Pancreas (tissue), 10 donors: ENCODE measurements at regions not wholly inside any gene's neighbourhood (a gene's known extent, or its start where the extent isn't known, plus 50 kb on each side); places are given as distances from the start of the nearest gene placed in this dataset.

Source experiments
- ATAC-seq, 4 donors: fragments of 200-7000 bp; cut with Tn5 transposase; one replicate each; pipeline versions ENCODE4 v1.8.0 to v1.9.1; 2020; ENCODE audit warnings: mild to moderate bottlenecking in 4 of 4, moderate library complexity in 4 of 4
- DNase-seq, 6 donors: peaks; one replicate each; pipeline ENCODE4 v3.0.0-alpha.2; 2020
- FAIRE-seq: peaks from 2 replicates; lab custom pipeline; 2012; peaks lifted over from hg19 to GRCh38; lab: Jason Lieb, UNC
- H3K27ac ChIP-seq, 4 donors: fragments of 200-600 bp; sonication (generic); 1 replicate in 3 of 4; 2 replicates in 1 of 4; pipeline versions ENCODE4 v1.5.0 to v1.8.0; 2020
- H3K27me3 ChIP-seq, 4 donors: fragments of 200-600 bp; one replicate each; pipeline ENCODE4 v1.8.0; 2021
- H3K36me3 ChIP-seq, 3 donors: fragments of 200-600 bp; sonication (generic) in 1 of 3; one replicate each; pipeline versions ENCODE4 v1.5.0 to v1.8.0; 2020 to 2021
- H3K4me1 ChIP-seq, 3 donors: fragments of 200-600 bp; one replicate each; pipeline ENCODE4 v1.8.0; 2021
- H3K4me3 ChIP-seq, 4 donors: fragments of 200-600 bp; sonication (generic) in 2 of 4; one replicate each; pipeline versions ENCODE4 v1.5.0 to v1.8.0; 2020 to 2021
- H3K9me3 ChIP-seq, 4 donors: fragments of 200-600 bp; one replicate each; pipeline ENCODE4 v1.8.0; 2021
- WGBS, 2 donors: extraction: QIAGEN DNeasy Blood & Tissue Kit; methylation state at CpG; one replicate each; pipeline ENCODE4 v1.1.7; 2013; 5-methylcytosine and 5-hydroxymethylcytosine counted together
- intact Hi-C, 3 donors: fragments of 100-400 bp; cut with DNase I; formaldehyde crosslinking; loops; one replicate each; pipeline versions ENCODE4 v1.11.1 to v1.14.2; 2022
- TF ChIP-seq, protein P1 (sequence below), 4 donors: fragments of 200-600 bp; sonication (generic) in 3 of 4; IDR thresholded peaks; one replicate each; pipeline versions ENCODE4 v1.5.0 to v1.8.0; 2021; ENCODE audit warnings: antibody characterized with exemption in 4 of 4
- donor health status: healthy with polysubstance abuse.
- donor health status: DM: no; HTN: no; CAD: no; lungs with moderate emphysema.
- donor health status: DM: no; HTN: no; CAD: no.
- donor health status: control.
- donor health status: control.
- donor health status: Bipolar disorder and iron deficiency.
- donor health status: DM: yes; HTN: yes; CAD: no.
- donor health status: DM: no; HTN: no; CAD: no.
- donor health status: DM: no; HTN: no; CAD: no.
- donor health status: DM: yes; HTN: yes; CAD: no.

DNA sequence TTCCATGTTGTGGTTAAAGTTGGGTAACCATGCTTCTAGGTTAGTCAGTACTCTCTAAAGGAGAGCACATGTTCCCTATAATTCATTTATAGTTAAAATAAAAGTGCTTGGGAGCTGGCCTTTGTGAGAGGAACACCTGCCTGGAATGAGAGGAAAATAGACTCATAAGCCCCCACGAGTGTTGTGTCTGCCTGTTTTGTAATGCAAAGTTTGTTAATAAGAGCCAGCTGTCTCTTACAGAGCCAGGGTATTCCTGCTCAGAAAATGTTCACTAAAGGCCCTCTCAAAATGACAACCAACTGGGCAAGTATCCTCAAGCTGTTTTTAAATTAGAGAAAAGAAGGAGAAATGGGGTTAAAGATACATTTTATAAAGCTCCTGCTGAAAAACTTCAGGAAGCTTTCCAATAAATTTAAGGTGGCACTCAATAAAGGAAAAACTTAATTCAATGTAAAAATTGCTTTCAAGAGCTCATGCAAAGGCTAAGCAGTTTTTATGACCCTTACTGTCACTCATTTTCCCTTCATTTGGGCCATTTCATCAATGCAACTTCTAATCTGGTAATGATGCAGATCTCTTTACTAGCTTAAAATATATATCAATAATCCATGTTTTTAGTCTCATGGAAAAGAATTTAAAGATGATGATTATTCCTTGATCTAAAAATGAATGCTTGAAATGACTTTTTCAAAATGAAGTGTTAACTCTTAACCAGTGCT, 793.6 kb downstream of the STPG2 start:
- ATAC-seq = no peak
- Histone ChIP-seq H3K4me3 (no peak overlapping the region), H3K36me3 (no peaks in the 10 kb centered on the region), H3K4me1 (no peaks in the 10 kb centered on the region), H3K27me3 (no peaks in the 10 kb centered on the region), H3K9me3 (no peaks in the 10 kb centered on the region), H3K27ac (no peak overlapping the region)
- intact Hi-C loops = no loop called here
- FAIRE-seq = no peak
- DNase-seq = no peak
- TF ChIP-seq, protein P1, sequence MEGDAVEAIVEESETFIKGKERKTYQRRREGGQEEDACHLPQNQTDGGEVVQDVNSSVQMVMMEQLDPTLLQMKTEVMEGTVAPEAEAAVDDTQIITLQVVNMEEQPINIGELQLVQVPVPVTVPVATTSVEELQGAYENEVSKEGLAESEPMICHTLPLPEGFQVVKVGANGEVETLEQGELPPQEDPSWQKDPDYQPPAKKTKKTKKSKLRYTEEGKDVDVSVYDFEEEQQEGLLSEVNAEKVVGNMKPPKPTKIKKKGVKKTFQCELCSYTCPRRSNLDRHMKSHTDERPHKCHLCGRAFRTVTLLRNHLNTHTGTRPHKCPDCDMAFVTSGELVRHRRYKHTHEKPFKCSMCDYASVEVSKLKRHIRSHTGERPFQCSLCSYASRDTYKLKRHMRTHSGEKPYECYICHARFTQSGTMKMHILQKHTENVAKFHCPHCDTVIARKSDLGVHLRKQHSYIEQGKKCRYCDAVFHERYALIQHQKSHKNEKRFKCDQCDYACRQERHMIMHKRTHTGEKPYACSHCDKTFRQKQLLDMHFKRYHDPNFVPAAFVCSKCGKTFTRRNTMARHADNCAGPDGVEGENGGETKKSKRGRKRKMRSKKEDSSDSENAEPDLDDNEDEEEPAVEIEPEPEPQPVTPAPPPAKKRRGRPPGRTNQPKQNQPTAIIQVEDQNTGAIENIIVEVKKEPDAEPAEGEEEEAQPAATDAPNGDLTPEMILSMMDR (IDR thresholded peaks at IDR 0.05) = no peak
- WGBS, 2 donors = 35 to 50% methylated on average over 1 of the region's 1 CpG

DNA sequence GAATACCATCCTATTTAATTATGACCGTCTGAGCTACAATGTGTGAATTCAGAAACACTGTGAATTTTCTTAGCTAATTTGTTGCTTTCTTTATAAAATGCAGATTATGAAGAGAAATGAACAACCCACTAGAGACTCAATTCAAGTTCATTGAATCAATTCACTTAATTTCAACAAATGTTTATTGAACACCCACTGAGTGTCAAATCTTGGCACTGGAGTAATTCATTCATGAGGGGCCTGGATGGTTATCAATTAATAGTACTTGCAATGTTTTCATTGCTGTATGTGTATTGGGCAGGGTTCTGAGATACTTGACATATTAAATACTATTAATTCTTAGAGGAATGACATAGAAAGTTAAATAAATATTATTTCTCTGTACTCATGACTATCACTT, 789.4 kb downstream of the STPG2 start:
- Histone ChIP-seq H3K4me1 (no peaks in the 10 kb centered on the region), H3K9me3 (no peaks in the 10 kb centered on the region), H3K27me3 (no peaks in the 10 kb centered on the region), H3K4me3 (no peak overlapping the region), H3K27ac (no peak overlapping the region), H3K36me3 (no peaks in the 10 kb centered on the region)
- FAIRE-seq (no peak), ATAC-seq (no peak), DNase-seq (no peak)
- TF ChIP-seq, protein P1 (IDR thresholded peaks at IDR 0.05) = no peak
- WGBS, 2 donors = 0 to 37% methylated on average over 1 of the region's 1 CpG
- intact Hi-C loops = no loop called here

DNA sequence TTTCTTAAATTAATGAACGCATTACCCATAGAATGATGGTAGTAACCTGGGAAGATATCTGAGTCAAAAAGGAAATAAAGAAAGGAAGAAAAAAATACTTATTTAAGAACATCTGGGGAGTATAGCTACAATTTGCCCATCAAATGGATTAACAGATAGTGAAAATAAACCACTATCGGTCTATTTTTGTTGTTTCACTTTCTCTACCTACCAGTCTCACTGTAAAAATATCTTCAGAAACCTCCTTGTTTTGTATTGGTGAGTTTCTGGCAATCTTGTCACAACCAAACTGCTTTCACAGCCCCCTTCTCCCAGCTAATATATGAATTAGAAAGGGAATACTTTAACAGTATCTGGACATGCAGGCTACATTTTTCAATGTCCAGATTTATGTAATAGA, 783.5 kb downstream of the STPG2 start:
- WGBS, 2 donors = 65 to 95% methylated on average over 2 of the region's 2 CpGs
- no peaks in the 10 kb centered on the region for H3K9me3 ChIP-seq
- ATAC-seq = no peak
- intact Hi-C loops = no loop called here
- no peaks in the 10 kb centered on the region for H3K36me3 ChIP-seq
- TF ChIP-seq, protein P1 (IDR thresholded peaks at IDR 0.05) = no peak
- H3K4me1 ChIP-seq = no peaks in the 10 kb centered on the region
- H3K27ac ChIP-seq = no peak overlapping the region
- no peaks in the 10 kb centered on the region for H3K27me3 ChIP-seq
- DNase-seq = no peak
- H3K4me3 ChIP-seq = no peak overlapping the region
- no peak for FAIRE-seq

DNA sequence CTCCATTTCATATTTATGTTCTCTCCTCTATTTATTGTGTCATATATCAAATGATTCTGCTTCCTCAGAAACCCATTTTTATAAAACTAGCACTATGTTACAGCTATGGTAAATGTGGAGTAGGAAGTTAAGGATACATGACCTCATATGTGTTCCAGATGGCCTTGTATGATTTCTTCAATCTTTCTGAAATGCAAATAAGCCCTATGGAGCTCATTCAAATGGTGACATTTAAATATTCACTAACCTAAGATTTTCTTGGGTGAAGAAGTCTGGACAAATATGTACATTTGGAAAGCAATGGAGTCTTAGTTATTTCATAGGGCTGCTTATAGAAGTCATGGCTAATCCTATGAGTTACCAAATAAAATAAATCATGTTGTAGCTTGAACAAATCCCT, 782.5 kb downstream of the STPG2 start:
- TF ChIP-seq, protein P1 (IDR thresholded peaks at IDR 0.05) = no peak
- intact Hi-C loops = no loop called here
- ATAC-seq (no peak), DNase-seq (no peak), FAIRE-seq (no peak)
- H3K27ac ChIP-seq = no peak overlapping the region
- H3K9me3 ChIP-seq = no peaks in the 10 kb centered on the region
- H3K4me1 ChIP-seq = no peaks in the 10 kb centered on the region
- H3K4me3 ChIP-seq = no peak overlapping the region
- H3K27me3 ChIP-seq = no peaks in the 10 kb centered on the region
- no peaks in the 10 kb centered on the region for H3K36me3 ChIP-seq

DNA sequence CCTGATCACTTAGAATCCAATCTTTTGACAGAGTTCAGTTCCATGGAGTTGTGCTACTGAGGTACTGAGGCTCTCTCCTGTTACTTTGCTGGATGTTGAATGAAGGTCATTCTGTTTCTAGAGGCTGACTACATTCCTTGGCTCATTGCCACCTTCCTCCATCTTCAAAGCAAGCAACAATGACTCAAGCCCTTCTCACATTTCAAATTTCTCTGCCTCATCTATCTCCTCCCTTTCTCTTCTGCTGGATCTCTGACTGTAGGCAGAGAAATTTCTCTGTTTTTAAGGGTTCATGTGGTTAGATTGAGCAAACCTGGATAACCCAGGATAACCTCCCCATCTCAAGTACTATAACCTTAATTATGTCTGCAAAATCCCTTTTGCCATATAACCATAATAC, 775.4 kb downstream of the STPG2 start:
- no peaks in the 10 kb centered on the region for H3K27me3 ChIP-seq
- intact Hi-C loops = no loop called here
- FAIRE-seq = no peak

More for the DNA sequence above, 775.4 kb downstream of the STPG2 start:
- TF ChIP-seq, protein P1 (IDR thresholded peaks at IDR 0.05) = no peak
- H3K27ac ChIP-seq = no peak overlapping the region
- H3K4me1 ChIP-seq = no peaks in the 10 kb centered on the region
- DNase-seq (no peak), ATAC-seq (no peak)
- H3K9me3 ChIP-seq = no peaks in the 10 kb centered on the region
- no peaks in the 10 kb centered on the region for H3K36me3 ChIP-seq
- H3K4me3 ChIP-seq = no peak overlapping the region
